K562 (cell line): ENCODE measurements at regions not wholly inside any gene's neighbourhood (a gene's known extent, or its start where the extent isn't known, plus 50 kb on each side); places are given as distances from the start of the nearest gene placed in this dataset.

Source experiments
- ATF1 ChIP-seq, 2 experiments: fragments of 450-650 bp in 1 of 2; IDR thresholded peaks; 2 replicates each; pipeline ENCODE4 v1.6.1; 2016; ENCODE audit warnings: missing compliant biosample characterization in 1 of 2, missing genetic modification characterization in 1 of 2
- CEBPB ChIP-seq: fragments of 450-650 bp; IDR thresholded peaks from 2 replicates; pipeline ENCODE4 v1.6.1; 2016; ENCODE audit warnings: missing genetic modification characterization, missing compliant biosample characterization
- MGA ChIP-seq: fragments of 450-650 bp; IDR thresholded peaks from 2 replicates; pipeline ENCODE4 v1.6.1; 2016; ENCODE audit warnings: mild to moderate bottlenecking, moderate library complexity
- MNT ChIP-seq, 2 experiments: fragments of 450-650 bp; conservative IDR thresholded peaks; 2 replicates each; pipeline ENCODE4 v1.6.1; 2017; ENCODE audit warnings: mild to moderate bottlenecking in 2 of 2, moderate library complexity in 2 of 2
- ZFP30 ChIP-seq: fragments of 250-450 bp; sonication (Bioruptor Pico); IDR thresholded peaks from 2 replicates; pipeline ENCODE4 v1.8.0; 2022; ENCODE audit warnings: moderate library complexity, mild to moderate bottlenecking, inconsistent platforms, borderline replicate concordance
- ZNF134 ChIP-seq: fragments of 250-450 bp; sonication (Bioruptor Pico); conservative IDR thresholded peaks from 2 replicates; pipeline ENCODE4 v1.4.0; 2020
- ZNF444 ChIP-seq: fragments of 250-450 bp; sonication (Bioruptor Pico); IDR thresholded peaks from 2 replicates; pipeline ENCODE4 v1.4.0; 2020; ENCODE audit warnings: mild to moderate bottlenecking, moderate library complexity
- ZNF644 ChIP-seq: fragments of 200-800 bp; sonication (Bioruptor generic); IDR thresholded peaks from 2 replicates; pipeline ENCODE4 v1.6.1; 2016; ENCODE audit warnings: low read depth, missing genetic modification characterization, missing compliant biosample characterization
- ZSCAN29 ChIP-seq: fragments of 450-650 bp; IDR thresholded peaks from 2 replicates; pipeline ENCODE4 v1.6.1; 2017

GRCh38 chr4:145420595-145421214 is 60.9 kb upstream of the SMAD1 start (continued):
- TF ChIP-seq ZFP30 (CRISPR knock-in tag) = no peak
- TF ChIP-seq ATF1 (CRISPR knock-in tag; IDR thresholded peaks at IDR 0.05) = no peak
- no peak for TF ChIP-seq ATF1 (tag; IDR thresholded peaks at IDR 0.05)
- TF ChIP-seq ZSCAN29 = no peak
- no peak for TF ChIP-seq ZNF444 (CRISPR knock-in tag)
- TF ChIP-seq CEBPB (tag) = no peak
- no peak for TF ChIP-seq ZNF134 (CRISPR knock-in tag)
- TF ChIP-seq MNT (conservative IDR thresholded peaks at IDR 0.05) = no peak
- TF ChIP-seq MGA = no peak
- TF ChIP-seq ZNF644 = no peak
